CD4-positive, CD25-positive, alpha-beta regulatory T cell (primary cell): ENCODE measurements at regions not wholly inside any gene's neighbourhood (a gene's known extent, or its start where the extent isn't known, plus 50 kb on each side); places are given as distances from the start of the nearest gene placed in this dataset.

Experiments used
- ATAC-seq, 2 donors: fragments of 150-1000 bp; cut with Tn5 transposase; one replicate each; pipeline ENCODE4 v1.10.0; 2021; ENCODE audit warnings: low read depth in 2 of 2, moderate number of reproducible peaks in 2 of 2, moderate library complexity in 1 of 2
- DNase-seq, 3 donors: peaks; one replicate each; pipeline versions ENCODE4 v3.0.0 to v3.0.0-alpha.2; 2012 to 2022; ENCODE audit warnings: mixed read lengths in 1 of 3
- H3K27ac ChIP-seq: one replicate; pipeline ENCODE4 v1.7.0; 2013; ENCODE audit warnings: mild to moderate bottlenecking, low read length; ENCODE audit not compliant: insufficient read depth, poor library complexity, severe bottlenecking
- H3K27me3 ChIP-seq: one replicate; pipeline ENCODE4 v1.7.0; 2013; ENCODE audit warnings: low read length; ENCODE audit not compliant: control insufficient read depth, insufficient read depth
- H3K36me3 ChIP-seq: one replicate; pipeline ENCODE4 v1.7.0; 2013; ENCODE audit warnings: mild to moderate bottlenecking, low read length, moderate library complexity; ENCODE audit not compliant: control insufficient read depth, insufficient read depth
- H3K4me1 ChIP-seq: 2 replicates; pipeline ENCODE4 v1.7.0; 2013; ENCODE audit warnings: mild to moderate bottlenecking, low read length; ENCODE audit not compliant: insufficient read depth, control insufficient read depth, poor library complexity, severe bottlenecking
- H3K4me3 ChIP-seq: one replicate; pipeline ENCODE4 v1.7.0; 2013; ENCODE audit warnings: low read depth, mild to moderate bottlenecking, low read length, moderate library complexity
- H3K9me3 ChIP-seq, 2 experiments: 1 replicate in 1 of 2; 2 replicates in 1 of 2; pipeline ENCODE4 v1.7.0; 2013; ENCODE audit warnings: low read length in 2 of 2, mild to moderate bottlenecking in 1 of 2, moderate library complexity in 1 of 2; ENCODE audit not compliant: control insufficient read depth in 2 of 2
- H3K27ac Mint-ChIP-seq, 3 donors: one replicate each; pipeline ENCODE4 v1.8.0; 2020 to 2022; ENCODE audit warnings: mild to moderate bottlenecking in 3 of 3, mixed read lengths in 3 of 3, moderate library complexity in 2 of 3
- H3K27me3 Mint-ChIP-seq: one replicate; pipeline ENCODE4 v1.8.0; 2022; ENCODE audit warnings: mild to moderate bottlenecking, mixed read lengths
- H3K36me3 Mint-ChIP-seq: one replicate; pipeline ENCODE4 v1.8.0; 2020; ENCODE audit warnings: mixed read lengths
- H3K4me1 Mint-ChIP-seq, 4 donors: one replicate each; pipeline ENCODE4 v1.8.0; 2020 to 2022; ENCODE audit warnings: mixed read lengths in 4 of 4, mild to moderate bottlenecking in 1 of 4
- H3K4me3 Mint-ChIP-seq, 4 donors: one replicate each; pipeline ENCODE4 v1.8.0; 2020 to 2022; ENCODE audit warnings: mild to moderate bottlenecking in 4 of 4, mixed read lengths in 4 of 4, moderate library complexity in 3 of 4
- H3K9me3 Mint-ChIP-seq, 7 donors: one replicate each; pipeline ENCODE4 v1.8.0; 2020 to 2022; ENCODE audit warnings: mixed read lengths in 7 of 7, mild to moderate bottlenecking in 3 of 7, moderate library complexity in 2 of 7

DNA sequence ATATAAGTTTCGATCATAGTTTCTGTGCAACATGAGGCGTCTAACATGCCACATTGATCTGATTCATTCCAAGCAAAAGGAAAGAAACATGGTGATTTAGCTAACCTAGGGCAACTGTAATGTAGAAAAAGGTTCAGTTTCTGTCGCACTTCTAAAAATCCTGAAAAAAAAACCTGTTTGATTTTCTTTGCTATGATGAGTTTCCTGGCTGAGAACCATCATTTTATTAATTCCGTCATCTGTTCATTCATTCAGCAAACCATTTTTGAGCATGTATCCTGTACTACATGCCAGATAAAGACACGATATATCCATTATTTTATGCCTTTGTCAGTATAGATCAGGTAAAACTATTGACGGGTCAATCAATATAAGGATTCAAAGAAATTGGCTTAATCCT, 932.6 kb downstream of the GALC start:
- Histone ChIP-seq H3K36me3 (no peaks in the 10 kb centered on the region), H3K9me3 (peaks cover 2 to 4% of the 10 kb centered on the region in 2 experiments), H3K4me3 (no peak overlapping the region), H3K27me3 (no peaks in the 10 kb centered on the region), H3K4me1 (no peaks in the 10 kb centered on the region), H3K27ac (no peak overlapping the region)
- H3K27me3 Mint-ChIP-seq, result no peaks in the 10 kb centered on the region
- peaks cover 0 to 9% (median 6%) of the 10 kb centered on the region in 7 donors for H3K9me3 Mint-ChIP-seq
- H3K36me3 Mint-ChIP-seq, result no peaks in the 10 kb centered on the region
- no peak for DNase-seq
- H3K4me3 Mint-ChIP-seq, result no peak overlapping the region
- H3K27ac Mint-ChIP-seq, result no peak overlapping the region
- H3K4me1 Mint-ChIP-seq, result no peaks in the 10 kb centered on the region
- no peak for ATAC-seq

DNA sequence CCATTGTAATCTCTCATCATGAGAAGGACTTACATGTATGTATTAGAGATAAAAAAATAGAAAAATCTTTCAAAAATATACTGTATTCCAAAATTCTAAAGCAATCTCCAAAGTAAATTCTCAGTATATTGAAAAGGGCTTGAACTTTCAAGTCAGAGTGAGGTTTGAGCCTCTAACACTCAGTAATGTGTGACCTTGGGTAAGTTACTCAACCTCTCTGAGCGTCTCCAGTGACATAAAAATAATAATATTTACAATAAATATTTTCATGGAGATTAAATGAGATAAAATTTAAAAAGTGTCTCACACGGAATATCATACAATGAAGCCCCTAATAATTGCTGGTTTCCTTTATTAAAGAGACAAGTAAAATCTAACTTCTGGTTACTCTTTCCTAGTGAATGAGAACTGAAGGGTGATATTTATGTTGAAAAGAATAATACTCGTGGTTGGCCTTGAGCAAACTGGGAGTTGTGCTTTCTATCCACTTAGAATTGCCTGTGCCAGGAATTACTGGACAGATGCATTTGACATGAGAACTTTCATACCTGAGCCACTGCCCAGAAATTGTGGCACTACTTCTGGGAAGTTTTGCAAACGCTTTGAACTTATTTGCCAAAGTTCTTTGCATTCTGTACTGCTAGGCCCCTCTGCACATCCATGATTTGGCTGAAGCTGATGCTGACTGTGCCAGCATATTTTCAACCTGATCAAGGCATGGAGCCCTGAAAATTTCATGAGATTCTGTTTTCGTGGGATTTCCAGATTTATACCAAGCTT, 933.7 kb downstream of the GALC start:
- Histone ChIP-seq H3K36me3 (no peaks in the 10 kb centered on the region), H3K27me3 (no peaks in the 10 kb centered on the region), H3K4me1 (no peaks in the 10 kb centered on the region), H3K4me3 (no peak overlapping the region), H3K9me3 (peaks cover 2 to 4% of the 10 kb centered on the region in 2 experiments), H3K27ac (no peak overlapping the region)
- Mint-ChIP-seq H3K27ac (no peak overlapping the region), H3K4me1 (no peaks in the 10 kb centered on the region), H3K9me3 (peaks cover 0 to 9% (median 6%) of the 10 kb centered on the region in 7 donors), H3K36me3 (no peaks in the 10 kb centered on the region), H3K4me3 (no peak overlapping the region), H3K27me3 (no peaks in the 10 kb centered on the region)
- DNase-seq, result no peak
- no peak for ATAC-seq

GRCh38 chr14:87055007-87055406, 938.0 kb downstream of the GALC start:
- Histone ChIP-seq H3K9me3 (no peaks in the 10 kb centered on the region), H3K27ac (no peak overlapping the region), H3K36me3 (no peaks in the 10 kb centered on the region), H3K4me3 (no peak overlapping the region), H3K27me3 (no peaks in the 10 kb centered on the region), H3K4me1 (no peaks in the 10 kb centered on the region)
- Mint-ChIP-seq H3K27ac (no peak overlapping the region), H3K9me3 (peaks cover 0 to 3% (median under 1%) of the 10 kb centered on the region in 7 donors), H3K36me3 (no peaks in the 10 kb centered on the region), H3K4me1 (no peaks in the 10 kb centered on the region), H3K27me3 (no peaks in the 10 kb centered on the region), H3K4me3 (no peak overlapping the region)
- no peak for DNase-seq
- no peak for ATAC-seq

GRCh38 chr14:87052646-87053225, 940.2 kb downstream of the GALC start:
- H3K9me3 Mint-ChIP-seq, result peaks cover 0 to 8% (median 1%) of the 10 kb centered on the region in 7 donors
- Histone ChIP-seq H3K27ac (no peak overlapping the region), H3K36me3 (no peaks in the 10 kb centered on the region), H3K4me3 (no peak overlapping the region), H3K4me1 (no peaks in the 10 kb centered on the region), H3K9me3 (no peaks in the 10 kb centered on the region), H3K27me3 (no peaks in the 10 kb centered on the region)
- no peaks in the 10 kb centered on the region for H3K27me3 Mint-ChIP-seq
- DNase-seq (no peak), ATAC-seq (no peak)
- H3K4me1 Mint-ChIP-seq, result no peaks in the 10 kb centered on the region
- H3K36me3 Mint-ChIP-seq, result no peaks in the 10 kb centered on the region
- no peak overlapping the region for H3K27ac Mint-ChIP-seq
- no peak overlapping the region for H3K4me3 Mint-ChIP-seq

DNA sequence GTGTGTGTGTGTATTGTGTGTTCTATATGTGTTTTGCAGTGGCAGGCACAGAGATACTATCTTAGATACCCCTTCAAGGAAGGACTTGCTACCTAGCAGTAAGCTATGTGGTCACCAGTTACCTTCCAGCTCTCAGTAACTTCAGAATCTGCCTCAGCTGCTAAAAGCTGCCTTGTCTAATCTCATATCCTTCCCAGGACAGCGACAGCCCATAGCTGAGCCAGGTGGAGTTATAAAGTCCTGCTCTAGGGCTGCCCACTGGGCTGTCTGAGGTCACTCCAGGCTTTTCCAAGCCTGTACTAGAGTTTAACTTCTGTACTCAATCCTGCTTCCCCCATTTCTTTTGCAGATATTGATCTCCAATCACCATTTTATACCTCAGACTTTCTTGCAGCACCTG, 942.6 kb downstream of the GALC start:
- H3K27me3 Mint-ChIP-seq, result no peaks in the 10 kb centered on the region
- no peaks in the 10 kb centered on the region for H3K4me1 ChIP-seq
- H3K9me3 ChIP-seq, result no peaks in the 10 kb centered on the region
- peaks cover 0 to 12% (median 2%) of the 10 kb centered on the region in 7 donors for H3K9me3 Mint-ChIP-seq
- no peaks in the 10 kb centered on the region for H3K27me3 ChIP-seq
- H3K36me3 ChIP-seq, result no peaks in the 10 kb centered on the region
- DNase-seq (no peak), ATAC-seq (no peak)
- no peak overlapping the region for H3K27ac Mint-ChIP-seq
- no peak overlapping the region for H3K4me3 ChIP-seq
- H3K4me1 Mint-ChIP-seq, result no peaks in the 10 kb centered on the region
- H3K27ac ChIP-seq, result no peak overlapping the region
- H3K4me3 Mint-ChIP-seq, result no peak overlapping the region
- H3K36me3 Mint-ChIP-seq, result no peaks in the 10 kb centered on the region

- peak in 1 of 3 donors; percentile 0 for DNase-seq
- Mint-ChIP-seq H3K4me3 (no peak overlapping the region), H3K27me3 (no peaks in the 10 kb centered on the region), H3K9me3 (peaks cover 0 to 12% (median 2%) of the 10 kb centered on the region in 7 donors), H3K36me3 (no peaks in the 10 kb centered on the region), H3K27ac (no peak overlapping the region), H3K4me1 (no peaks in the 10 kb centered on the region)
- Histone ChIP-seq H3K9me3 (no peaks in the 10 kb centered on the region), H3K4me3 (no peak overlapping the region), H3K4me1 (no peaks in the 10 kb centered on the region), H3K27me3 (no peaks in the 10 kb centered on the region), H3K27ac (no peak overlapping the region), H3K36me3 (no peaks in the 10 kb centered on the region)
- ATAC-seq, result no peak
Observed at GRCh38 chr14:87049950-87050349, 943.0 kb downstream of the GALC start.

DNA sequence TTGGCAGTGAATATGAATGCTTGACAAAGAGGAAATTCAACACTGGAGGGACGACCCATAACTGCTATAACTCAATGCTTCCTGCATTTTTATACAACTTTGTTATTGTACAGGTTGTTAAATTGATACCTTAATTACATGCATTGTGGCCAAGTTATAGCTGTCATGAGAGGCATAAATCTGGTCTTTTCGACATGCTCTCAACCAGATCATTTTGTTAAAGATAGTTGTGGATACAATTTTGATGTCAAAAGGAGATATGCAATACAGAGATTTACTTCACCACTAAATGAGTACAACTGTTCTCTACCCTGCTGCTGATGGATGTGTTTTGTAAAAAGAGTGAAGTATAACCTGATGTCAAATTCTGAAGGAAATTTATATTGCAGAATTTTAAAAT, 946.0 kb downstream of the GALC start:
- Mint-ChIP-seq H3K9me3 (peaks cover 0 to 12% (median 2%) of the 10 kb centered on the region in 7 donors), H3K36me3 (no peaks in the 10 kb centered on the region), H3K27ac (no peak overlapping the region), H3K4me3 (no peak overlapping the region), H3K27me3 (no peaks in the 10 kb centered on the region), H3K4me1 (no peaks in the 10 kb centered on the region)
- DNase-seq (no peak), ATAC-seq (no peak)
- H3K4me1 ChIP-seq, result no peaks in the 10 kb centered on the region
- no peaks in the 10 kb centered on the region for H3K36me3 ChIP-seq
- H3K27ac ChIP-seq, result no peak overlapping the region
- H3K27me3 ChIP-seq, result no peaks in the 10 kb centered on the region
- no peak overlapping the region for H3K4me3 ChIP-seq
- H3K9me3 ChIP-seq, result no peaks in the 10 kb centered on the region

- Mint-ChIP-seq H3K4me3 (no peak overlapping the region), H3K9me3 (peaks cover 0 to 12% (median 2%) of the 10 kb centered on the region in 7 donors), H3K36me3 (no peaks in the 10 kb centered on the region), H3K27me3 (no peaks in the 10 kb centered on the region), H3K4me1 (no peaks in the 10 kb centered on the region), H3K27ac (no peak overlapping the region)
- no peaks in the 10 kb centered on the region for H3K4me1 ChIP-seq
- H3K27me3 ChIP-seq, result no peaks in the 10 kb centered on the region
- no peak for DNase-seq
- ATAC-seq, result no peak
- no peak overlapping the region for H3K4me3 ChIP-seq
- no peaks in the 10 kb centered on the region for H3K36me3 ChIP-seq
- H3K9me3 ChIP-seq, result no peaks in the 10 kb centered on the region
- no peak overlapping the region for H3K27ac ChIP-seq
Observed at GRCh38 chr14:87045956-87046355, 947.0 kb downstream of the GALC start.
